DND-41 (cell line): ENCODE measurements at regions not wholly inside any gene's neighbourhood (a gene's known extent, or its start where the extent isn't known, plus 50 kb on each side); places are given as distances from the start of the nearest gene placed in this dataset.

Experiments used
- ATAC-seq: fragments of 200-7000 bp; cut with Tn5 transposase; 3 replicates; pipeline ENCODE4 v1.9.1; 2021; ENCODE audit warnings: low read depth; ENCODE audit not compliant: insufficient read depth
- DNase-seq: peaks from one replicate; pipeline ENCODE4 v3.0.0-alpha.2; 2020
- H2AFZ ChIP-seq: 2 replicates; pipeline ENCODE4 v1.6.0; 2012; ENCODE audit warnings: low read depth, low read length
- H3K27ac ChIP-seq: 2 replicates; pipeline ENCODE4 v1.5.1; 2012; ENCODE audit warnings: low read length, inconsistent platforms
- H3K27me3 ChIP-seq: fragments of 200-600 bp; sonication (generic); 2 replicates; pipeline ENCODE4 v1.6.0; 2012; ENCODE audit warnings: low read length, mild to moderate bottlenecking, inconsistent platforms; ENCODE audit not compliant: insufficient read depth, poor library complexity
- H3K36me3 ChIP-seq: 2 replicates; pipeline ENCODE4 v1.5.1; 2012; ENCODE audit warnings: low read length, inconsistent platforms; ENCODE audit not compliant: insufficient read depth
- H3K4me1 ChIP-seq: 2 replicates; pipeline ENCODE4 v1.5.1; 2012; ENCODE audit warnings: mild to moderate bottlenecking, low read length; ENCODE audit not compliant: insufficient read depth
- H3K4me2 ChIP-seq: 2 replicates; pipeline ENCODE4 v1.6.0; 2012; ENCODE audit warnings: mild to moderate bottlenecking, moderate library complexity, low read length, inconsistent platforms; ENCODE audit not compliant: insufficient read depth
- H3K4me3 ChIP-seq, 2 experiments: fragments of 200-600 bp in 1 of 2; shearing (Covaris generic) in 1 of 2; 2 replicates each; pipeline ENCODE4 v1.5.1; 2012 to 2016; ENCODE audit warnings: inconsistent platforms in 2 of 2, low read length in 2 of 2, mild to moderate bottlenecking in 2 of 2, low read depth in 1 of 2, moderate library complexity in 1 of 2
- H3K79me2 ChIP-seq: 2 replicates; pipeline ENCODE4 v1.6.0; 2012; ENCODE audit warnings: low read length, inconsistent platforms; ENCODE audit not compliant: insufficient read depth
- H3K9ac ChIP-seq: 2 replicates; pipeline ENCODE4 v1.6.0; 2012; ENCODE audit warnings: low read depth, mild to moderate bottlenecking, inconsistent platforms, low read length, moderate library complexity
- H3K9me3 ChIP-seq: 2 replicates; pipeline ENCODE4 v1.5.1; 2012; ENCODE audit warnings: low read length, moderate library complexity, mild to moderate bottlenecking, inconsistent platforms; ENCODE audit not compliant: insufficient read depth, severe bottlenecking
- H4K20me1 ChIP-seq: 2 replicates; pipeline ENCODE4 v1.6.0; 2012; ENCODE audit warnings: low read length; ENCODE audit not compliant: insufficient read depth
- CTCF ChIP-seq: IDR thresholded peaks from 2 replicates; pipeline ENCODE4 v1.5.1; 2012; ENCODE audit warnings: borderline replicate concordance, low read length, moderate library complexity, mild to moderate bottlenecking; ENCODE audit not compliant: poor library complexity, severe bottlenecking; ENCODE audit errors: extremely low read depth
- EZH2 ChIP-seq: IDR thresholded peaks from 3 replicates; pipeline ENCODE4 v1.6.1; 2012; ENCODE audit warnings: borderline replicate concordance, low read depth, mild to moderate bottlenecking, moderate library complexity, low read length, inconsistent platforms; ENCODE audit not compliant: severe bottlenecking

GRCh38 chr4:86529436-86529835 lies 64.7 kb upstream of the PTPN13 start:
- Histone ChIP-seq H3K36me3 (no peaks in the 10 kb centered on the region), H3K4me3 (no peak overlapping the region), H3K9ac (no peak overlapping the region), H4K20me1 (no peaks in the 10 kb centered on the region), H3K27me3 (no peaks in the 10 kb centered on the region), H3K4me1 (no peaks in the 10 kb centered on the region), H3K9me3 (no peaks in the 10 kb centered on the region), H3K4me2 (no peak overlapping the region), H3K79me2 (no peaks in the 10 kb centered on the region), H3K27ac (no peak overlapping the region), H2AFZ (no peak overlapping the region)
- DNase-seq (no peak), ATAC-seq (no peak)
- no peak for TF ChIP-seq EZH2
- TF ChIP-seq CTCF = no peak

- Histone ChIP-seq H3K4me3 (no peak overlapping the region), H4K20me1 (no peaks in the 10 kb centered on the region), H3K79me2 (no peaks in the 10 kb centered on the region), H3K4me2 (no peak overlapping the region), H2AFZ (no peak overlapping the region), H3K4me1 (no peaks in the 10 kb centered on the region), H3K9ac (no peak overlapping the region), H3K36me3 (no peaks in the 10 kb centered on the region), H3K27me3 (no peaks in the 10 kb centered on the region), H3K9me3 (no peaks in the 10 kb centered on the region), H3K27ac (no peak overlapping the region)
- DNase-seq (no peak), ATAC-seq (no peak)
- no peak for TF ChIP-seq EZH2
- TF ChIP-seq CTCF = no peak
These were observed 63.9 kb upstream of the PTPN13 start for GRCh38 chr4:86530183-86530582.

GRCh38 chr4:86531440-86531839 lies 62.7 kb upstream of the PTPN13 start:
- Histone ChIP-seq H3K4me1 (no peaks in the 10 kb centered on the region), H4K20me1 (no peaks in the 10 kb centered on the region), H3K9me3 (no peaks in the 10 kb centered on the region), H3K9ac (no peak overlapping the region), H2AFZ (no peak overlapping the region), H3K27ac (no peak overlapping the region), H3K4me2 (no peak overlapping the region), H3K36me3 (no peaks in the 10 kb centered on the region), H3K79me2 (no peaks in the 10 kb centered on the region), H3K27me3 (no peaks in the 10 kb centered on the region), H3K4me3 (no peak overlapping the region)
- no peak for DNase-seq
- TF ChIP-seq CTCF (no peak), EZH2 (no peak)
- ATAC-seq = no peak

GRCh38 chr4:86532851-86533250 lies 61.3 kb upstream of the PTPN13 start:
- H3K9me3 ChIP-seq = no peaks in the 10 kb centered on the region
- no peaks in the 10 kb centered on the region for H3K36me3 ChIP-seq
- no peak overlapping the region for H2AFZ ChIP-seq
- H3K4me2 ChIP-seq = no peak overlapping the region
- no peak overlapping the region for H3K4me3 ChIP-seq
- H3K4me1 ChIP-seq = no peaks in the 10 kb centered on the region
- no peaks in the 10 kb centered on the region for H3K79me2 ChIP-seq
- H4K20me1 ChIP-seq = no peaks in the 10 kb centered on the region
- TF ChIP-seq CTCF (no peak), EZH2 (no peak)
- H3K9ac ChIP-seq = no peak overlapping the region
- ATAC-seq = no peak
- no peak for DNase-seq
- peaks cover 4% of the 10 kb centered on the region for H3K27me3 ChIP-seq
- no peak overlapping the region for H3K27ac ChIP-seq
